Keratinocyte (primary cell): ENCODE measurements at regions not wholly inside any gene's neighbourhood (a gene's known extent, or its start where the extent isn't known, plus 50 kb on each side); places are given as distances from the start of the nearest gene placed in this dataset.
A peak's percentile ranks its signal among the peaks of the same experiment; 100 is the strongest.

Experiments
- DNase-seq: peaks from one replicate; pipeline ENCODE4 v3.0.0-alpha.2; 2011; ENCODE audit warnings: low read depth, missing footprints, low spot score
- FAIRE-seq: peaks from 2 replicates; lab custom pipeline; 2011; peaks lifted over from hg19 to GRCh38; lab: Jason Lieb, UNC
- H2AFZ ChIP-seq: 2 replicates; pipeline ENCODE4 v1.6.0; 2012; ENCODE audit warnings: low read length, control low read depth, inconsistent platforms; ENCODE audit not compliant: control insufficient read depth
- H3K27ac ChIP-seq: 2 replicates; pipeline ENCODE4 v1.5.1; 2011; ENCODE audit warnings: low read length; ENCODE audit not compliant: control insufficient read depth, insufficient read depth
- H3K27me3 ChIP-seq: 3 replicates; pipeline ENCODE4 v1.6.0; 2011; ENCODE audit warnings: low read length; ENCODE audit not compliant: control insufficient read depth, insufficient read depth; ENCODE audit errors: extremely low read depth
- H3K36me3 ChIP-seq, 2 experiments: 2 replicates in 1 of 2; 3 replicates in 1 of 2; pipeline ENCODE4 v1.5.1; 2011; ENCODE audit warnings: low read length in 2 of 2, mild to moderate bottlenecking in 1 of 2; ENCODE audit not compliant: control insufficient read depth in 2 of 2, insufficient read depth in 2 of 2; ENCODE audit errors: extremely low read depth in 1 of 2
- H3K4me1 ChIP-seq: 3 replicates; pipeline ENCODE4 v1.5.1; 2011; ENCODE audit warnings: low read length; ENCODE audit not compliant: control insufficient read depth, insufficient read depth; ENCODE audit errors: extremely low read depth
- H3K4me2 ChIP-seq: 3 replicates; pipeline ENCODE4 v1.6.0; 2011; ENCODE audit warnings: low read depth, low read length; ENCODE audit not compliant: control insufficient read depth, insufficient read depth; ENCODE audit errors: extremely low read depth
- H3K4me3 ChIP-seq, 3 experiments: fragments of 200-600 bp in 1 of 3; sonication (generic) in 1 of 3; 2 replicates in 2 of 3; 3 replicates in 1 of 3; pipeline ENCODE4 v1.5.1; 2011 to 2016; ENCODE audit warnings: low read length in 3 of 3, mild to moderate bottlenecking in 3 of 3, control low read depth in 2 of 3, inconsistent platforms in 1 of 3, low read depth in 1 of 3, mixed read lengths in 1 of 3, mixed run types in 1 of 3, moderate library complexity in 1 of 3; ENCODE audit not compliant: control insufficient read depth in 2 of 3, insufficient read depth in 2 of 3; ENCODE audit errors: extremely low read depth in 1 of 3
- H3K79me2 ChIP-seq: 2 replicates; pipeline ENCODE4 v1.6.0; 2012; ENCODE audit warnings: low read length; ENCODE audit not compliant: control insufficient read depth, insufficient read depth
- H3K9ac ChIP-seq: 3 replicates; pipeline ENCODE4 v1.6.0; 2011; ENCODE audit warnings: low read length; ENCODE audit not compliant: control insufficient read depth, insufficient read depth; ENCODE audit errors: extremely low read depth
- H3K9me1 ChIP-seq: 3 replicates; pipeline ENCODE4 v1.6.0; 2011; ENCODE audit warnings: low read length; ENCODE audit not compliant: control insufficient read depth, insufficient read depth; ENCODE audit errors: extremely low read depth
- H3K9me3 ChIP-seq: 2 replicates; pipeline ENCODE4 v1.5.1; 2012; ENCODE audit warnings: low read depth, low read length; ENCODE audit not compliant: control insufficient read depth
- H4K20me1 ChIP-seq: 3 replicates; pipeline ENCODE4 v1.6.0; 2011; ENCODE audit warnings: low read length; ENCODE audit not compliant: control insufficient read depth, insufficient read depth; ENCODE audit errors: extremely low read depth
- EZH2 ChIP-seq: IDR thresholded peaks from one replicate; pipeline ENCODE4 v1.6.1; 2012; ENCODE audit warnings: inconsistent platforms, mild to moderate bottlenecking, low read length, moderate library complexity
- dilution Hi-C: fragments of 300-500 bp; cut with MboI; formaldehyde crosslinking; loops from one replicate; pipeline ENCODE4 v1.7.0; 2020; ENCODE audit warnings: low sequenced_read_pairs; ENCODE audit not compliant: extremely low pct_ligation_motif_present
- TF ChIP-seq, protein P1 (sequence below), 3 experiments: IDR thresholded peaks in 1 of 3; conservative IDR thresholded peaks in 1 of 3; optimal IDR thresholded peaks in 1 of 3; 2 replicates in 2 of 3; 3 replicates in 1 of 3; pipeline versions ENCODE3 to v1.5.1; 2011; ENCODE audit warnings: low read length in 3 of 3, mild to moderate bottlenecking in 3 of 3, moderate library complexity in 2 of 3, control low read depth in 1 of 3, inconsistent platforms in 1 of 3; ENCODE audit not compliant: insufficient read depth in 2 of 3; ENCODE audit errors: extremely low read depth in 1 of 3

DNA sequence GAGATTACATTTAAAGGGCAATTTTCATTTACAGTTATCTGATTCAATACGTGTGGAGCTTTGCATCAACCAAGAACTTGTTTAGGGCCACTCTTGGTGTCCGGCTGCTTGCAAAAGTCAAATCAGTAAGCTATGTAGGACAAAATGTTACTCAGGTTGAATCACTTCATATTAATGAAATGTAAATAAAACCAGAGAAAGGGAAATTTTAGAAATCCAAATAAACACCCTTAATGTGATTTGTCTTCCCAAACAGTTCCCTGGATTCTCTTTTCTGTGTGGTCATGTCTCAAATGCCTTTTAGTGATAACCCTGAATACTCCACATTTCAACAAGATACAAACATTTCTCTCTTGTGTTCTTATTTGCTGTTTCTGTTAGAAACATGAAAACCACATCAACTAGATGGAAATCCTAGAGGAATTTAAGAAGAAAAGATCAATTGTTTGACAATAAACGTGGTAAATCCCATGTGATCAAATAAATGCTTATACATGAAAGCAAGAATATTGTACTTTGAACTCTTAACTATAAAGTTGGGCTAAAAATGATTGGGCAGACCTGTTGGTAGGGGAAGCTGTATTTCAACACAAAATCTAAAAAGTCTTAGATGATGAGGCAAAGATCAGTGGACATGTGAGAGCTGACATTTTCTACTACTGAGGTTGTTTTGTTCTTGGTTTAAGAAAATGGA is 101.3 kb downstream of the CDC42EP3 start:
- TF ChIP-seq EZH2: no peak
- TF ChIP-seq, protein P1, sequence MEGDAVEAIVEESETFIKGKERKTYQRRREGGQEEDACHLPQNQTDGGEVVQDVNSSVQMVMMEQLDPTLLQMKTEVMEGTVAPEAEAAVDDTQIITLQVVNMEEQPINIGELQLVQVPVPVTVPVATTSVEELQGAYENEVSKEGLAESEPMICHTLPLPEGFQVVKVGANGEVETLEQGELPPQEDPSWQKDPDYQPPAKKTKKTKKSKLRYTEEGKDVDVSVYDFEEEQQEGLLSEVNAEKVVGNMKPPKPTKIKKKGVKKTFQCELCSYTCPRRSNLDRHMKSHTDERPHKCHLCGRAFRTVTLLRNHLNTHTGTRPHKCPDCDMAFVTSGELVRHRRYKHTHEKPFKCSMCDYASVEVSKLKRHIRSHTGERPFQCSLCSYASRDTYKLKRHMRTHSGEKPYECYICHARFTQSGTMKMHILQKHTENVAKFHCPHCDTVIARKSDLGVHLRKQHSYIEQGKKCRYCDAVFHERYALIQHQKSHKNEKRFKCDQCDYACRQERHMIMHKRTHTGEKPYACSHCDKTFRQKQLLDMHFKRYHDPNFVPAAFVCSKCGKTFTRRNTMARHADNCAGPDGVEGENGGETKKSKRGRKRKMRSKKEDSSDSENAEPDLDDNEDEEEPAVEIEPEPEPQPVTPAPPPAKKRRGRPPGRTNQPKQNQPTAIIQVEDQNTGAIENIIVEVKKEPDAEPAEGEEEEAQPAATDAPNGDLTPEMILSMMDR (optimal IDR thresholded peaks at IDR 0.05 in 1 of 3, IDR thresholded peaks at IDR 0.05 in 1 of 3, conservative IDR thresholded peaks at IDR 0.05 in 1 of 3; ENCODE audit: extremely low read depth in 1 of 3, insufficient read depth in 2 of 3, low read length in 3 of 3): no peak
- H3K9me3 ChIP-seq: no peaks in the 10 kb centered on the region
- H2AFZ ChIP-seq: no peak overlapping the region
- no peaks in the 10 kb centered on the region for H3K27me3 ChIP-seq
- no peak overlapping the region for H3K4me2 ChIP-seq
- no peaks in the 10 kb centered on the region for H4K20me1 ChIP-seq
- no peak overlapping the region for H3K9ac ChIP-seq
- dilution Hi-C loops: no loop called here
- no peaks in the 10 kb centered on the region for H3K9me1 ChIP-seq
- H3K79me2 ChIP-seq: no peaks in the 10 kb centered on the region
- H3K27ac ChIP-seq: no peak overlapping the region
- peaks cover 12% of the 10 kb centered on the region for H3K4me1 ChIP-seq
- no peak overlapping the region for H3K4me3 ChIP-seq
- FAIRE-seq (no peak), DNase-seq (no peak)
- no peaks in the 10 kb centered on the region for H3K36me3 ChIP-seq

DNA sequence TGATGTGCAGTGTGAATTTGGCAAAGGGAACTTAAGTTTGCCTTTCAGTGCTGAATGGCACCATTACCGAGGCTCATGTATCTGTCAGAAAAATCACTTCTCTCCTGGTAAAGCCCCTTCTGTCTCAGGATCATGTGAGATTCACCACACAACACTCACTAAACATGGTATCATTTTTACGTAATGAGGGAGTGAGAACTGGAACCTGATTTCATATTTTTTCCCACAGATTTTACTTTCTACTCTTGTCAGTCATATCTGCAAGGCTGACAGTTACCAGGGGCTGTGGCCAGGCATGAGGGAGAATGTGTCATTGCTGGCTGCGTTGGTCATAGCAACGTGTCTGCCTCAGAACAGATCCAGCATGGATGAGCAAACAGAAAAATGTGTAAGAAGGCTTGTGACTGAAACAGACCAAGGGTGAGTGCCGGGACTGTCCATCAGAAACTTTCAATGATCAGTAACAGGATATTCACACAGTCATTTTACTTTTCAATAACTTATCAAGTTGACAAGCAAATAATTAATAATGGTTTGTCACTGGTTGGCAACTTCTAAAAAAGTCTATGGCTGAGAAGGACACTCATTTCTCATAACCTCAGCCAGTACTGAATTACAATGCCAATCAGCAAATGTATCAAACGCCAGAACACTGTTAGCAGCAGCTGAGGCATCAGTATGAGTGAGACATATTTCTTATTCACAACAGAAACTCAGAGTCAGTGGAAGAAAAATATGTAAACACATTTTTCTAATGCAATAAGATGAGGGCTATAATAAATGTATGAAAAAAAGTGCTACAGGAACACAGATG is 100.5 kb downstream of the CDC42EP3 start:
- dilution Hi-C loops: no loop called here
- FAIRE-seq: peak; percentile 29
- H3K4me1 ChIP-seq: peaks cover 12% of the 10 kb centered on the region
- H2AFZ ChIP-seq: no peak overlapping the region
- H3K27ac ChIP-seq: no peak overlapping the region
- TF ChIP-seq, protein P1 (optimal IDR thresholded peaks at IDR 0.05 in 1 of 3, IDR thresholded peaks at IDR 0.05 in 1 of 3, conservative IDR thresholded peaks at IDR 0.05 in 1 of 3; ENCODE audit: extremely low read depth in 1 of 3, insufficient read depth in 2 of 3, low read length in 3 of 3): no peak
- TF ChIP-seq EZH2: no peak
- no peaks in the 10 kb centered on the region for H3K36me3 ChIP-seq
- no peak overlapping the region for H3K4me2 ChIP-seq
- DNase-seq: no peak
- H3K79me2 ChIP-seq: no peaks in the 10 kb centered on the region
- H3K27me3 ChIP-seq: no peaks in the 10 kb centered on the region
- no peaks in the 10 kb centered on the region for H3K9me3 ChIP-seq
- no peak overlapping the region for H3K9ac ChIP-seq
- H3K9me1 ChIP-seq: no peaks in the 10 kb centered on the region
- no peaks in the 10 kb centered on the region for H4K20me1 ChIP-seq
- H3K4me3 ChIP-seq: no peak overlapping the region
